HFFc6 (cell line): ENCODE measurements at regions not wholly inside any gene's neighbourhood (a gene's known extent, or its start where the extent isn't known, plus 50 kb on each side); places are given as distances from the start of the nearest gene placed in this dataset.
"Not testable (repeated sequence)": the region's sequence is repeated elsewhere in the genome, so short reads cannot be mapped to it uniquely, and the experiment has no call there.

Experiments used
- DNase-seq: peaks from one replicate; pipeline ENCODE4 v3.0.0-alpha.2; 2018
- H3K27ac Mint-ChIP-seq: 2 replicates; pipeline ENCODE4 v1.8.0; 2020; ENCODE audit warnings: mild to moderate bottlenecking, mixed read lengths
- H3K27me3 Mint-ChIP-seq: 2 replicates; pipeline ENCODE4 v1.8.0; 2021; ENCODE audit warnings: mild to moderate bottlenecking, moderate library complexity, mixed read lengths; ENCODE audit not compliant: insufficient read depth
- H3K36me3 Mint-ChIP-seq: 2 replicates; pipeline ENCODE4 v1.8.0; 2021; ENCODE audit warnings: low read depth, mixed read lengths
- H3K4me1 Mint-ChIP-seq: 2 replicates; pipeline ENCODE4 v1.8.0; 2020; ENCODE audit warnings: low read depth, mixed read lengths
- H3K4me3 Mint-ChIP-seq: 2 replicates; pipeline ENCODE4 v1.8.0; 2020; ENCODE audit warnings: mild to moderate bottlenecking, moderate library complexity, mixed read lengths
- H3K9me3 Mint-ChIP-seq: 2 replicates; pipeline ENCODE4 v1.8.0; 2020; ENCODE audit warnings: mild to moderate bottlenecking, mixed read lengths
- TF ChIP-seq, protein P1 (sequence below): fragments of 200-600 bp; sonication (generic); IDR thresholded peaks from 2 replicates; pipeline ENCODE4 v1.5.0; 2021; ENCODE audit warnings: antibody characterized with exemption, mild to moderate bottlenecking

DNA sequence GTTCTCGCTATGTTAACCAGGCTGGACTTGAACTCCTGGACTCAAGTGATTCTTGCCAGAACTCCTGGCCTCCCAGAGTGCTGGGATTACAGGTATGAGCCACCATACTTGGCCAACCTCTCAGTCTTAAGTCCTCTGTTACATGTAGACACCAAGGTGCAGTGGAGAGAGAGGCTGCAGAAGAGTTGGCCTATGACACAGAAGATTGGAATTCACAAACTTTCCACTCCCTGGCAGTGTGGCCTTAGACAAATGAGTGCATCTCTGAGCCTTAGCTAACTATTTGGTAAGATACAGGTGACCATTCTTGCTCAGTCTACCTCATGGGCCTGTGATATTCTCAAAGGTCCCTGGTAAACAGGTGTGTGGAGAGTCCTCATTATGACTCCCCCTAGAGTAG, 159.7 kb downstream of the MYCN start:
- H3K27ac Mint-ChIP-seq = no peak overlapping the region
- no peaks in the 10 kb centered on the region for H3K4me1 Mint-ChIP-seq
- DNase-seq = no peak

DNA sequence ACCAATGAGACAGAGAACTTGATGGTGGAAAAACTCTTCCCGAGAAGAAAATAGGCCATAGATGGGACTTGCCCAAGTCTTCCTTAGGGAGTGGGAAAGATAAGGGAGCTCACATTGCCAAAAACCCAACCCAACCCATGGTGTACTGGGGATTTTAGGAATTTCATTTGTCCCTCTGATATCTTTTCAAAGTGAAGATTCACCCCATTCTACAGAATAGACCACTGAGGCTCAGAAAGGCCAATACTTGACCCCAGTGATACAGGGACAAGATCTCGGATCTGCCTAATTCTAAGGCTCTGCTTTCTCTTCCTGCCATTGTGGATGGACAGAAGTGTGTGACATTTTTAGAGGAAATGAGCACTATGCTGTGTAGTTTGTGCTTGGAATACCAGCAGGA, 159.0 kb downstream of the MYCN start:
- Mint-ChIP-seq H3K36me3 (no peaks in the 10 kb centered on the region; the same call in 1 of the 2 replicates), H3K4me1 (no peaks in the 10 kb centered on the region), H3K4me3 (no peak overlapping the region), H3K27me3 (no peaks in the 10 kb centered on the region; the same call in 1 of the 2 replicates), H3K9me3 (peaks cover 49% of the 10 kb centered on the region), H3K27ac (no peak overlapping the region)
- TF ChIP-seq, protein P1, sequence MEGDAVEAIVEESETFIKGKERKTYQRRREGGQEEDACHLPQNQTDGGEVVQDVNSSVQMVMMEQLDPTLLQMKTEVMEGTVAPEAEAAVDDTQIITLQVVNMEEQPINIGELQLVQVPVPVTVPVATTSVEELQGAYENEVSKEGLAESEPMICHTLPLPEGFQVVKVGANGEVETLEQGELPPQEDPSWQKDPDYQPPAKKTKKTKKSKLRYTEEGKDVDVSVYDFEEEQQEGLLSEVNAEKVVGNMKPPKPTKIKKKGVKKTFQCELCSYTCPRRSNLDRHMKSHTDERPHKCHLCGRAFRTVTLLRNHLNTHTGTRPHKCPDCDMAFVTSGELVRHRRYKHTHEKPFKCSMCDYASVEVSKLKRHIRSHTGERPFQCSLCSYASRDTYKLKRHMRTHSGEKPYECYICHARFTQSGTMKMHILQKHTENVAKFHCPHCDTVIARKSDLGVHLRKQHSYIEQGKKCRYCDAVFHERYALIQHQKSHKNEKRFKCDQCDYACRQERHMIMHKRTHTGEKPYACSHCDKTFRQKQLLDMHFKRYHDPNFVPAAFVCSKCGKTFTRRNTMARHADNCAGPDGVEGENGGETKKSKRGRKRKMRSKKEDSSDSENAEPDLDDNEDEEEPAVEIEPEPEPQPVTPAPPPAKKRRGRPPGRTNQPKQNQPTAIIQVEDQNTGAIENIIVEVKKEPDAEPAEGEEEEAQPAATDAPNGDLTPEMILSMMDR = no peak
- DNase-seq = no peak

More for the DNA sequence above, 159.7 kb downstream of the MYCN start:
- TF ChIP-seq, protein P1 = no peak
- no peaks in the 10 kb centered on the region; the same call in 1 of the 2 replicates for H3K36me3 Mint-ChIP-seq
- no peaks in the 10 kb centered on the region; the same call in 1 of the 2 replicates for H3K27me3 Mint-ChIP-seq
- peaks cover 46% of the 10 kb centered on the region for H3K9me3 Mint-ChIP-seq
- H3K4me3 Mint-ChIP-seq = no peak overlapping the region

DNA sequence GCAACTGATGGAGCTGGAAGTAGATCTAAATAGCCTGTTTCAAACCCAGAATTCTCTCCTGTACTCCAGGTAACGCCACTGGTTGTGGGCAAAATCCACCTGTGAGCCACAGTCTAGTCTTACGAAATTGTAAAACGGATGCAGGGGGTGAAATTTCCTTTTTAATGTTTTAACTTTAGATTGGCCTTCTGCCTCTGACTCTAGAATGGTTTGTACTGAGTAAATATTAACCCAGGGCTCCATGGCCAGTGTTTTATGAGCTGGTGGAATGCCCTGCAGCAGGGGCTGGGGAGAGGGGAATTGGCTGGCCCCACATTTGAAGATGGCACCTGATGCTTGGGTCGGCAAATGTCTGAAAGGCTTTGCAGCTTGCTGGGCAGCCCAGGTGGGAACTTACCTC, 156.6 kb downstream of the MYCN start:
- TF ChIP-seq, protein P1 = no peak
- DNase-seq = no peak
- H3K4me1 Mint-ChIP-seq = no peaks in the 10 kb centered on the region
- no peaks in the 10 kb centered on the region for H3K36me3 Mint-ChIP-seq
- peaks cover 46% of the 10 kb centered on the region for H3K9me3 Mint-ChIP-seq
- H3K27ac Mint-ChIP-seq = no peak overlapping the region
- no peak overlapping the region for H3K4me3 Mint-ChIP-seq
- H3K27me3 Mint-ChIP-seq = no peaks in the 10 kb centered on the region; the same call in none of the 2 replicates

- not testable (repeated sequence) for H3K27me3 Mint-ChIP-seq, H3K4me1 Mint-ChIP-seq, H3K27ac Mint-ChIP-seq
Observed at GRCh38 chr2:16095483-16095882, 155.1 kb downstream of the MYCN start.

DNA sequence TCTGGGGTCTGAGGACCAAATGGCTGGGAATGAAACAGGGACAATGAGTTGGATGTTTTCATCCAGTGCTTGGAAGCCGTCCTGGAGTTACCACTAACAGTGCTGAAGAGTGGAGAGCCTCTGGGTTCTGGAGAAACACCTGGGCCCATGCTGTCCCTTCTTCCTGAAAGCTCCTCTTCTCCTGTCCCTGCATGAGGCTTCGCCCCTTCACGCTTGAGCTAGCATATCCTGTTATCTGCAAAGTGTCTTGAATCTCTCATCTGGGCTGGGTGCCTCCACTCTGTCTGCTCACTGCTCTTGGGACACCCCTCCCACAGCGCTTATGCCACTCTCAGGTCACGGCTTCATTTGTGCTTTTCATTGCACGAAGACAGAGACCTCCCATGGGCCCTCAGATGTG, 154.5 kb downstream of the MYCN start:
- no peak for DNase-seq
- Mint-ChIP-seq H3K36me3 (no peaks in the 10 kb centered on the region), H3K9me3 (peaks cover 46% of the 10 kb centered on the region), H3K27me3 (no peaks in the 10 kb centered on the region; the same call in none of the 2 replicates), H3K27ac (no peak overlapping the region), H3K4me1 (no peaks in the 10 kb centered on the region), H3K4me3 (no peak overlapping the region)
- TF ChIP-seq, protein P1 = no peak

More at GRCh38 chr2:16095483-16095882, 155.1 kb downstream of the MYCN start:
- peaks cover 46% of the 10 kb centered on the region for H3K9me3 Mint-ChIP-seq
- H3K36me3 Mint-ChIP-seq, DNase-seq, H3K4me3 Mint-ChIP-seq: not testable (repeated sequence)

DNA sequence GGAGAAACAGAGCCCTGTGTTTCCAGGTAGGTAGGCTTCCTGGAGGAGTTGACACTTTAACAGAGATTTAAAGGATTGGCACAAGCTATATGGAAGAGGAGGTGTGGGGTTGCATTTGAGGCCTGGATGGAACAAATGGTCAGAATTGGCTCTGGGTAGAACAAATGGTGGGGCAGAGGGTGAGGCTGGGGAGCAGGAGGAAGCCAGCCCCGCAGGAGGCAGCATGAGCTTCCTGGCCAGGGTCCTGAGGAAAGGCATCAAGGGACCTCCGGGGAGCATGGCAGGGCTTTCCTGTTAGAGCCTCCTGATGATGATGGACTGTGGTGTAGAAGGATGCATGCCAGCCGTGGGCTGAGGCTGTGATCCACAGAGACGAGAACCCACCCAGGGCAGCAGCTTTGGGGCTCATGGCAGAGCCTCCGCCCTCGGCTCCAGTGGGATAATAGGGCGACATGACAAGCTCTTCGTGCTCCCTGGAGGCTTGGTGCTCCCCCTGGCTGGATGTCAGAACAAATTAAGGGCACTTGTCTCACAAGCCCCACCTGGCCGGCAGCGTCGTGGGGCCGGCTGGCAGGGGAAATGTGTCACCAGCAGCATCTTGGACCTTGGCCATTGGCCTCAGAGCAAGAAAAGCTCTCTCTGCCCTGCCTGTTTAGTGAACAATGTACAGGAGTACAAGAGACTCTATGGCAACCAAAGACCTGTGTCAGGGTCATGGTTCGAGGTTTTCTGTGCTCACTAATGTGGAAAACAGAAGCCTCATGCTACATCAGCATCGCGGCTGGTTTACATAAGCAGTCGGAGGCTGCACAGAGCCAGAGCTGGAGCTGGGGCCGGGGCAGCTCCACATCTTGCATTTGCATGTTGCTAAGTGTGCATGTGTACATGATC, 153.5 kb downstream of the MYCN start:
- H3K27me3 Mint-ChIP-seq = no peaks in the 10 kb centered on the region; the same call in none of the 2 replicates
- no peak overlapping the region for H3K4me3 Mint-ChIP-seq
- H3K9me3 Mint-ChIP-seq = peaks cover 44% of the 10 kb centered on the region
- TF ChIP-seq, protein P1 = no peak
- no peak overlapping the region for H3K27ac Mint-ChIP-seq
- H3K4me1 Mint-ChIP-seq = no peaks in the 10 kb centered on the region
- DNase-seq = no peak
- H3K36me3 Mint-ChIP-seq = no peaks in the 10 kb centered on the region
